ENCODE measurements at regions not wholly inside any gene's neighbourhood (a gene's known extent, or its start where the extent isn't known, plus 50 kb on each side); places are given as distances from the start of the nearest gene placed in this dataset.
A peak's percentile ranks its signal among the peaks of the same experiment; 100 is the strongest.

- peak; percentile 94 for ATAC-seq
- peak; percentile 67 to 78 (median 71) for DNase-seq
- no peak for TF ChIP-seq CTCF (IDR thresholded peaks at IDR 0.05)
- H3K4me3 ChIP-seq: no peak overlapping the region
- no peaks in the 10 kb centered on the region for H3K36me3 ChIP-seq (ENCODE audit: low read depth)
- H3K4me1 ChIP-seq (ENCODE audit: low read depth): peaks cover 7% of the 10 kb centered on the region
- intact Hi-C loops (cut with DNase I, micrococcal nuclease): no loop called here
- no peaks in the 10 kb centered on the region for H3K9me3 ChIP-seq
These were observed 174.3 kb downstream of the TTLL2 start for GRCh38 chr6:167499161-167499660.

GRCh38 chr6:167500961-167501360 is 176.1 kb downstream of the TTLL2 start:
- Histone ChIP-seq H3K4me3 (no peak overlapping the region), H3K36me3 (ENCODE audit: low read depth) (no peaks in the 10 kb centered on the region), H3K4me1 (ENCODE audit: low read depth) (peaks cover 7% of the 10 kb centered on the region), H3K9me3 (no peaks in the 10 kb centered on the region)
- DNase-seq (no peak), ATAC-seq (no peak)
- intact Hi-C loops (cut with DNase I, micrococcal nuclease): loop anchor here in 1 of 2 donors (10.0 kb wide), 1 partner anchor 394 kb away; no protein-coding TSS in a partner anchor
- TF ChIP-seq CTCF (IDR thresholded peaks at IDR 0.05): no peak

- peak; percentile 39 for TF ChIP-seq CTCF (IDR thresholded peaks at IDR 0.05)
- H3K9me3 ChIP-seq: no peaks in the 10 kb centered on the region
- intact Hi-C loops (cut with DNase I, micrococcal nuclease): loop anchor here in 1 of 2 donors (10.0 kb wide), 1 partner anchor 393 kb away; no protein-coding TSS in a partner anchor
- peak in 2 of 3 donors; percentile 77 to 78 for DNase-seq
- peak; percentile 72 for ATAC-seq
- no peak overlapping the region for H3K4me3 ChIP-seq
- H3K4me1 ChIP-seq (ENCODE audit: low read depth): peaks cover 7% of the 10 kb centered on the region
- H3K36me3 ChIP-seq (ENCODE audit: low read depth): no peaks in the 10 kb centered on the region
These were observed 177.0 kb downstream of the TTLL2 start for GRCh38 chr6:167501831-167502385.

GRCh38 chr6:167502471-167502870 is 177.6 kb downstream of the TTLL2 start:
- intact Hi-C loops (cut with DNase I, micrococcal nuclease): loop anchor here in 1 of 2 donors (10.0 kb wide), 1 partner anchor 392 kb away; no protein-coding TSS in a partner anchor
- ATAC-seq: no peak
- Histone ChIP-seq H3K4me1 (ENCODE audit: low read depth) (peaks cover 7% of the 10 kb centered on the region), H3K36me3 (ENCODE audit: low read depth) (no peaks in the 10 kb centered on the region), H3K4me3 (no peak overlapping the region), H3K9me3 (no peaks in the 10 kb centered on the region)
- TF ChIP-seq CTCF (IDR thresholded peaks at IDR 0.05): no peak
- no peak for DNase-seq

GRCh38 chr6:167504385-167504961 is 179.6 kb downstream of the TTLL2 start:
- peaks cover 6% of the 10 kb centered on the region for H3K4me1 ChIP-seq (ENCODE audit: low read depth)
- peak; percentile 10 for ATAC-seq
- no peaks in the 10 kb centered on the region for H3K9me3 ChIP-seq
- DNase-seq: no peak
- H3K4me3 ChIP-seq: no peak overlapping the region
- intact Hi-C loops (cut with DNase I, micrococcal nuclease): loop anchor here in 1 of 2 donors (10.0 kb wide), 1 partner anchor 390 kb away; no protein-coding TSS in a partner anchor
- TF ChIP-seq CTCF (IDR thresholded peaks at IDR 0.05): no peak
- H3K36me3 ChIP-seq (ENCODE audit: low read depth): no peaks in the 10 kb centered on the region

All from mucosa of descending colon (tissue), 3 donors.